ENCODE measurements at regions not wholly inside any gene's neighbourhood (a gene's known extent, or its start where the extent isn't known, plus 50 kb on each side); places are given as distances from the start of the nearest gene placed in this dataset.

DNA sequence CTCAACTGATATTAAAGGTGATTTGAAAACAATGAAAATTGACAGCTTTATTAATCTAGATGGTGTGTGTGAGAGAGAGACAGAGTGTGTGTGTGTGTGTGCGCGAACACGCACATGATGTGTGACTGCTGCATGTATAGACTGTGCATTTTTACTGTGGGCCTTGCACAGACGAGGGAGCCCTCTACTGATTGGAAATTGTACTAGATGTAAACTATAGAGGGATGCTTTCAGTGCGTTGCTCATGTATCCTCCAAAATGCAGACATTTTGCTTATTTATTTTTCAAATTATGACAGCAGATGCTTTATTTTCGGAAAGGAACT is 168.4 kb upstream of the GK2 start:
- H3K4me3 ChIP-seq = no peak overlapping the region
- intact Hi-C loops (cut with DNase I) = loop anchor here in 1 of 4 donors (10.0 kb wide), 1 partner anchor 622 kb away; no protein-coding TSS in a partner anchor
- H3K36me3 ChIP-seq = no peaks in the 10 kb centered on the region
- WGBS, 3 donors = 47 to 55% (median 54%) methylated on average over 6 of the region's 6 CpGs
- peaks cover 1% of the 10 kb centered on the region for H3K4me1 ChIP-seq (ENCODE audit: insufficient read depth)
- H3K9me3 ChIP-seq = no peaks in the 10 kb centered on the region
- TF ChIP-seq POLR2A (IDR thresholded peaks at IDR 0.05) = no peak
- TF ChIP-seq CTCF (IDR thresholded peaks at IDR 0.05) = no peak
- TF ChIP-seq EP300 (IDR thresholded peaks at IDR 0.05) = no peak
- H3K27ac ChIP-seq = no peak overlapping the region
- no peaks in the 10 kb centered on the region for H3K27me3 ChIP-seq
- DNase-seq = no peak

GRCh38 chr4:79575709-79576428 is 167.8 kb upstream of the GK2 start:
- H3K27me3 ChIP-seq = no peaks in the 10 kb centered on the region
- H3K36me3 ChIP-seq = no peaks in the 10 kb centered on the region
- intact Hi-C loops (cut with DNase I) = loop anchor here in 1 of 4 donors (10.0 kb wide), 1 partner anchor 621 kb away; no protein-coding TSS in a partner anchor
- no peak for DNase-seq
- TF ChIP-seq POLR2A (IDR thresholded peaks at IDR 0.05) = no peak
- no peak for TF ChIP-seq CTCF (IDR thresholded peaks at IDR 0.05)
- TF ChIP-seq EP300 (IDR thresholded peaks at IDR 0.05) = no peak
- 16 to 21% (median 17%) methylated on average over 7 of the region's 7 CpGs for WGBS, 3 donors
- no peak overlapping the region for H3K4me3 ChIP-seq
- H3K4me1 ChIP-seq (ENCODE audit: insufficient read depth) = peaks cover 1% of the 10 kb centered on the region
- H3K9me3 ChIP-seq = no peaks in the 10 kb centered on the region
- no peak overlapping the region for H3K27ac ChIP-seq

- 79 to 94% (median 88%) methylated on average over 7 of the region's 7 CpGs for WGBS, 3 donors
- Histone ChIP-seq H3K9me3 (no peaks in the 10 kb centered on the region), H3K27ac (no peak overlapping the region), H3K4me3 (no peak overlapping the region), H3K4me1 (ENCODE audit: insufficient read depth) (peaks cover 1% of the 10 kb centered on the region), H3K36me3 (no peaks in the 10 kb centered on the region), H3K27me3 (no peaks in the 10 kb centered on the region)
- no peak for TF ChIP-seq POLR2A (IDR thresholded peaks at IDR 0.05)
- TF ChIP-seq CTCF (IDR thresholded peaks at IDR 0.05) = no peak
- TF ChIP-seq EP300 (IDR thresholded peaks at IDR 0.05) = no peak
- intact Hi-C loops (cut with DNase I) = loop anchor here in 1 of 4 donors (10.0 kb wide), 1 partner anchor 620 kb away; no protein-coding TSS in a partner anchor
- DNase-seq = no peak
Measured at GRCh38 chr4:79574741-79575451, 166.9 kb upstream of the GK2 start.

DNA sequence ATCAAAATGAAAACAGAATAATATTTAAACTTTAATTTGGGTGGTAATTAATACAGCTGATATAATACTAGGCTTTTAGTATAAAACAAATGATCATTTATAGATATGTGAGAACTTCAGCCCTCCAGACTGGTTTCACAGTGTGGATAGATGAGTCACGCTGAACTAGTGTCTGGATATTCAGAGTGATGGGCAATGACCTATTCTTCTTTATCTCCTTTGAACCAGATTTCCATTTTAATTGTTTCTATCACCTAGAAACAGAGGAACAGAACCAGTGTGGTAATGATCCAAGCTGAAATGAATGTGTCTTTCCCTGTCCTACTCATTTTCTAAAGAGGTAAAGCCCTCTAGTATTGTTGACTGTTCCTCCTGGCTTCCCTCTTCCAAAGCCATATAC is 155.2 kb upstream of the GK2 start:
- no peak for TF ChIP-seq POLR2A (IDR thresholded peaks at IDR 0.05)
- no peak for TF ChIP-seq EP300 (IDR thresholded peaks at IDR 0.05)
- TF ChIP-seq CTCF (IDR thresholded peaks at IDR 0.05) = no peak
- intact Hi-C loops (cut with DNase I) = no loop called here
- WGBS, 3 donors = 87 to 95% (median 89%) methylated on average over 1 of the region's 1 CpG

More for the DNA sequence above, 155.2 kb upstream of the GK2 start:
- DNase-seq = no peak
- H3K27me3 ChIP-seq = no peaks in the 10 kb centered on the region
- H3K4me3 ChIP-seq = no peak overlapping the region
- no peaks in the 10 kb centered on the region for H3K4me1 ChIP-seq (ENCODE audit: insufficient read depth)
- no peak overlapping the region for H3K27ac ChIP-seq
- H3K36me3 ChIP-seq = no peaks in the 10 kb centered on the region
- no peaks in the 10 kb centered on the region for H3K9me3 ChIP-seq

Measured in ovary (tissue), 7 donors.